CD8-positive, alpha-beta memory T cell (primary cell): ENCODE measurements at regions not wholly inside any gene's neighbourhood (a gene's known extent, or its start where the extent isn't known, plus 50 kb on each side); places are given as distances from the start of the nearest gene placed in this dataset.
"Not testable (repeated sequence)": the region's sequence is repeated elsewhere in the genome, so short reads cannot be mapped to it uniquely, and the experiment has no call there.

Source experiments
- CTCF ChIA-PET: fragments of 350-600 bp; sonication (Branson Sonifier 250); formaldehyde crosslinking; loops from one replicate; lab custom pipeline; 2021; ENCODE audit warnings: antibody characterized with exemption; lab: Charles Lee
- POLR2A ChIA-PET: fragments of 350-600 bp; sonication (Branson Sonifier 250); formaldehyde crosslinking; loops from one replicate; lab custom pipeline; 2021; ENCODE audit warnings: antibody characterized with exemption; lab: Charles Lee
- DNase-seq, 5 donors: peaks; one replicate each; pipeline versions ENCODE4 v3.0.0 to v3.0.0-alpha.2; 2020 to 2022; ENCODE audit warnings: mixed read lengths in 1 of 5
- H3K27ac ChIP-seq: one replicate; pipeline ENCODE4 v1.7.0; 2013; ENCODE audit warnings: low read depth, mild to moderate bottlenecking, low read length, moderate library complexity
- H3K27me3 ChIP-seq: 2 replicates; pipeline ENCODE4 v1.7.0; 2013; ENCODE audit warnings: low read length, mild to moderate bottlenecking; ENCODE audit not compliant: insufficient read depth, poor library complexity, severe bottlenecking
- H3K36me3 ChIP-seq: 2 replicates; pipeline ENCODE4 v1.7.0; 2013; ENCODE audit warnings: mild to moderate bottlenecking, low read length, moderate library complexity; ENCODE audit not compliant: insufficient read depth
- H3K4me1 ChIP-seq: 2 replicates; pipeline ENCODE4 v1.7.0; 2013; ENCODE audit warnings: mild to moderate bottlenecking, low read length, moderate library complexity; ENCODE audit not compliant: insufficient read depth
- H3K4me3 ChIP-seq: 2 replicates; pipeline ENCODE4 v1.7.0; 2013; ENCODE audit warnings: mild to moderate bottlenecking, low read length
- H3K9me3 ChIP-seq: 2 replicates; pipeline ENCODE4 v1.7.0; 2013; ENCODE audit warnings: mild to moderate bottlenecking, low read length
- H3K27ac Mint-ChIP-seq, 8 donors: one replicate each; pipeline ENCODE4 v1.8.0; 2020 to 2021; ENCODE audit warnings: mixed read lengths in 8 of 8, mild to moderate bottlenecking in 6 of 8, inconsistent platforms in 3 of 8, moderate library complexity in 3 of 8
- H3K27me3 Mint-ChIP-seq, 2 donors: one replicate each; pipeline ENCODE4 v1.8.0; 2020 to 2021; ENCODE audit warnings: mixed read lengths in 2 of 2, mild to moderate bottlenecking in 1 of 2, moderate library complexity in 1 of 2
- H3K36me3 Mint-ChIP-seq, 3 donors: one replicate each; pipeline ENCODE4 v1.8.0; 2020 to 2021; ENCODE audit warnings: mixed read lengths in 3 of 3, inconsistent platforms in 1 of 3, mild to moderate bottlenecking in 1 of 3
- H3K4me1 Mint-ChIP-seq, 3 donors: one replicate each; pipeline ENCODE4 v1.8.0; 2020 to 2021; ENCODE audit warnings: mixed read lengths in 3 of 3, inconsistent platforms in 1 of 3, mild to moderate bottlenecking in 1 of 3
- H3K4me3 Mint-ChIP-seq, 7 donors: one replicate each; pipeline ENCODE4 v1.8.0; 2020 to 2021; ENCODE audit warnings: mixed read lengths in 7 of 7, mild to moderate bottlenecking in 6 of 7, moderate library complexity in 4 of 7, inconsistent platforms in 2 of 7
- H3K9me3 Mint-ChIP-seq, 5 donors: one replicate each; pipeline ENCODE4 v1.8.0; 2020 to 2022; ENCODE audit warnings: mixed read lengths in 5 of 5, mild to moderate bottlenecking in 3 of 5, moderate library complexity in 2 of 5, inconsistent platforms in 1 of 5

- no peak overlapping the region for H3K4me3 ChIP-seq
- Mint-ChIP-seq H3K36me3 (peaks cover 0 to 4% (median 0%) of the 10 kb centered on the region in 3 donors), H3K27me3 (peaks cover 10 to 13% of the 10 kb centered on the region in 2 donors), H3K27ac (no peak overlapping the region), H3K9me3 (peaks cover 27 to 55% (median 45%) of the 10 kb centered on the region in 5 donors), H3K4me1 (no peaks in the 10 kb centered on the region), H3K4me3 (no peak overlapping the region)
- ChIA-PET POLR2A (no interaction called here), CTCF (no interaction called here)
- H3K36me3 ChIP-seq = no peaks in the 10 kb centered on the region
- H3K9me3 ChIP-seq = no peaks in the 10 kb centered on the region
- no peaks in the 10 kb centered on the region for H3K4me1 ChIP-seq
- DNase-seq = no peak
- H3K27ac ChIP-seq = no peak overlapping the region
- H3K27me3 ChIP-seq = no peaks in the 10 kb centered on the region
Measured at GRCh38 chr6:106807947-106808611, 166.4 kb downstream of the CD24 start.

DNA sequence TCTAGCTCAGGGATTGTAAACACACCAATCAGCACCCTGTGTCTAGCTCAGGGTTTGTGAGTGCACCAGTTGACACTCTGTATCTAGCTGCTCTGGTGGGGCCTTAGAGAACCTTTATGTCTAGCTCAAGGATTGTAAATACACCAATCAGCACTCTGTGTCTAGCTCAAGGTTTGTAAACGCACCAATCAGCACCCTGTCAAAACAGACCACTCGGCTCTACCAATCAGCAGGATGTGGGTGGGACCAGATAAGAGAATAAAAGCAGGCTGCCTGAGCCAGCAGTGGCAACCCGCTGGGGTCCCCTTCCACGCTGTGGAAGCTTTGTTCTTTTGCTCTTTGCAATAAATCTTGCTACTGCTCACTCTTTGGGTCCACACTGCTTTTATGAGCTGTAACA is 168.3 kb downstream of the CD24 start:
- CTCF ChIA-PET, H3K27ac ChIP-seq, H3K4me3 Mint-ChIP-seq, H3K4me1 Mint-ChIP-seq, POLR2A ChIA-PET, DNase-seq, H3K4me1 ChIP-seq, H3K27me3 ChIP-seq, H3K9me3 ChIP-seq, H3K36me3 ChIP-seq, H3K27ac Mint-ChIP-seq, H3K4me3 ChIP-seq, H3K36me3 Mint-ChIP-seq: not testable (repeated sequence)
- H3K27me3 Mint-ChIP-seq = peaks cover 13% of the 10 kb centered on the region in 2 donors
- peaks cover 16 to 43% (median 33%) of the 10 kb centered on the region in 5 donors for H3K9me3 Mint-ChIP-seq

DNA sequence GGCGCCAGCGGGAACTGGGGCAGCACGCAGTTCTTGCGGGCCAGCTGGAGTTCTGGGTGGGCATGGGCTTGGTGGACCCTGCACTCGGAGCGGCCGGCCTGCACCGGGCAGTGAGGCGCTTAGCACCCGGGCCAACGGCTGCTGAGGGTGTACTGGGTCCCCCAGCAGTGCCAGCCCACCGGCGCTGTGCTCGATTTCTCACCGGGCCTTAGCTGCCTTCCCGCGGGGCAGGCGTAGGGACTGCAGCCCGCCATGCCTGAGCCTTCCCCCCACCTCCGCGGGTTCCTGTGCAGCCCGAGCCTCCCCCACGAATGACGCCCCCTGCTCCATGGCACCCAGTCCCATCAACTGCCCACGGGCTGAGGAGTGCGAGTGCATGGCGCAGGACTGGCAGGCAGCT is 168.8 kb downstream of the CD24 start:
- ChIA-PET CTCF (no interaction called here), POLR2A (no interaction called here)
- no peak for DNase-seq
- H3K27ac ChIP-seq = no peak overlapping the region
- H3K27me3 ChIP-seq = no peaks in the 10 kb centered on the region
- H3K27me3 Mint-ChIP-seq = peaks cover 17 to 18% of the 10 kb centered on the region in 2 donors
- H3K9me3 Mint-ChIP-seq = peaks cover 14 to 38% (median 29%) of the 10 kb centered on the region in 5 donors
- H3K4me1 ChIP-seq = no peaks in the 10 kb centered on the region
- no peaks in the 10 kb centered on the region for H3K9me3 ChIP-seq
- H3K27ac Mint-ChIP-seq = no peak overlapping the region
- no peak overlapping the region for H3K4me3 Mint-ChIP-seq
- H3K4me1 Mint-ChIP-seq = no peaks in the 10 kb centered on the region
- H3K36me3 Mint-ChIP-seq = peaks cover 0 to 4% (median 0%) of the 10 kb centered on the region in 3 donors
- H3K36me3 ChIP-seq = no peaks in the 10 kb centered on the region
- H3K4me3 ChIP-seq = no peak overlapping the region

- POLR2A ChIA-PET = no interaction called here
- CTCF ChIA-PET = no interaction called here
- Histone ChIP-seq H3K27ac (no peak overlapping the region), H3K36me3 (no peaks in the 10 kb centered on the region), H3K9me3 (no peaks in the 10 kb centered on the region), H3K4me3 (no peak overlapping the region), H3K27me3 (no peaks in the 10 kb centered on the region), H3K4me1 (no peaks in the 10 kb centered on the region)
- peak overlapping the region in 1 of 8 donors; percentile 4 for H3K27ac Mint-ChIP-seq
- peaks cover 19 to 24% of the 10 kb centered on the region in 2 donors for H3K27me3 Mint-ChIP-seq
- DNase-seq = no peak
- peaks cover 0 to under 1% (median 0%) of the 10 kb centered on the region in 3 donors for H3K4me1 Mint-ChIP-seq
- no peak overlapping the region for H3K4me3 Mint-ChIP-seq
- peaks cover 0 to 4% (median 0%) of the 10 kb centered on the region in 3 donors for H3K36me3 Mint-ChIP-seq
- peaks cover 10 to 27% (median 20%) of the 10 kb centered on the region in 5 donors for H3K9me3 Mint-ChIP-seq
Measured at GRCh38 chr6:106804346-106805335, 169.9 kb downstream of the CD24 start.

- Histone ChIP-seq H3K4me3 (no peak overlapping the region), H3K4me1 (no peaks in the 10 kb centered on the region), H3K27me3 (no peaks in the 10 kb centered on the region), H3K27ac (no peak overlapping the region), H3K36me3 (no peaks in the 10 kb centered on the region), H3K9me3 (no peaks in the 10 kb centered on the region)
- Mint-ChIP-seq H3K27ac (no peak overlapping the region), H3K36me3 (no peaks in the 10 kb centered on the region), H3K9me3 (peaks cover 1 to 13% (median 10%) of the 10 kb centered on the region in 5 donors), H3K4me1 (peaks cover 0 to 8% (median 5%) of the 10 kb centered on the region in 3 donors), H3K27me3 (peaks cover 12 to 29% of the 10 kb centered on the region in 2 donors), H3K4me3 (no peak overlapping the region)
- CTCF ChIA-PET = no interaction called here
- no peak for DNase-seq
- POLR2A ChIA-PET = no interaction called here
Measured at GRCh38 chr6:106803188-106803587, 171.3 kb downstream of the CD24 start.

- H3K4me1 ChIP-seq = no peaks in the 10 kb centered on the region
- peaks cover 0 to 5% (median 4%) of the 10 kb centered on the region in 5 donors for H3K9me3 Mint-ChIP-seq
- H3K4me1 Mint-ChIP-seq = peaks cover 0 to 8% (median 5%) of the 10 kb centered on the region in 3 donors
- H3K9me3 ChIP-seq = no peaks in the 10 kb centered on the region
- no peak overlapping the region for H3K4me3 Mint-ChIP-seq
- H3K27me3 Mint-ChIP-seq = peaks cover 14 to 33% of the 10 kb centered on the region in 2 donors
- DNase-seq = no peak
- H3K27ac Mint-ChIP-seq = no peak overlapping the region
- no peaks in the 10 kb centered on the region for H3K36me3 Mint-ChIP-seq
- no peak overlapping the region for H3K27ac ChIP-seq
- no peak overlapping the region for H3K4me3 ChIP-seq
- H3K36me3 ChIP-seq = no peaks in the 10 kb centered on the region
- H3K27me3 ChIP-seq = no peaks in the 10 kb centered on the region
- ChIA-PET POLR2A (no interaction called here), CTCF (no interaction called here)
Measured at GRCh38 chr6:106802139-106802538, 172.4 kb downstream of the CD24 start.

- CTCF ChIA-PET = no interaction called here
- Mint-ChIP-seq H3K27me3 (peaks cover 11 to 29% of the 10 kb centered on the region in 2 donors), H3K36me3 (no peaks in the 10 kb centered on the region), H3K9me3 (peaks cover 0 to 4% (median 0%) of the 10 kb centered on the region in 5 donors), H3K4me1 (peaks cover 0 to 8% (median 5%) of the 10 kb centered on the region in 3 donors), H3K4me3 (no peak overlapping the region), H3K27ac (peak overlapping the region in 1 of 8 donors; percentile 61)
- Histone ChIP-seq H3K27ac (no peak overlapping the region), H3K27me3 (no peaks in the 10 kb centered on the region), H3K4me1 (no peaks in the 10 kb centered on the region), H3K4me3 (no peak overlapping the region), H3K9me3 (no peaks in the 10 kb centered on the region), H3K36me3 (no peaks in the 10 kb centered on the region)
- DNase-seq = no peak
- POLR2A ChIA-PET = no interaction called here
Measured at GRCh38 chr6:106801256-106801655, 171.9 kb downstream of the QRSL1 start.

- ChIA-PET CTCF (no interaction called here), POLR2A (no interaction called here)
- Histone ChIP-seq H3K27me3 (no peaks in the 10 kb centered on the region), H3K4me3 (no peak overlapping the region), H3K36me3 (no peaks in the 10 kb centered on the region), H3K27ac (no peak overlapping the region), H3K9me3 (no peaks in the 10 kb centered on the region), H3K4me1 (no peaks in the 10 kb centered on the region)
- H3K4me3 Mint-ChIP-seq = no peak overlapping the region
- H3K36me3 Mint-ChIP-seq = no peaks in the 10 kb centered on the region
- no peak overlapping the region for H3K27ac Mint-ChIP-seq
- peaks cover 9 to 37% of the 10 kb centered on the region in 2 donors for H3K27me3 Mint-ChIP-seq
- no peaks in the 10 kb centered on the region for H3K9me3 Mint-ChIP-seq
- peaks cover 0 to 8% (median 5%) of the 10 kb centered on the region in 3 donors for H3K4me1 Mint-ChIP-seq
- DNase-seq = no peak
Measured at GRCh38 chr6:106800379-106800778, 171.0 kb downstream of the QRSL1 start.
